Large intestine (tissue), 3 donors: ENCODE measurements at regions not wholly inside any gene's neighbourhood (a gene's known extent, or its start where the extent isn't known, plus 50 kb on each side); places are given as distances from the start of the nearest gene placed in this dataset.

Experiments
- DNase-seq, 2 donors: peaks; one replicate each; pipeline versions ENCODE4 v3.0.0 to v3.0.0-alpha.2; 2013
- H3K27ac ChIP-seq: one replicate; pipeline ENCODE4 v1.5.1; 2013; ENCODE audit warnings: low read length
- H3K27me3 ChIP-seq: 2 replicates; pipeline ENCODE4 v1.6.1; 2013; ENCODE audit warnings: low read length; ENCODE audit not compliant: control insufficient read depth, insufficient read depth
- H3K36me3 ChIP-seq: 2 replicates; pipeline ENCODE4 v1.6.1; 2013; ENCODE audit warnings: low read length; ENCODE audit not compliant: control insufficient read depth, insufficient read depth
- H3K4me1 ChIP-seq: one replicate; pipeline ENCODE4 v1.6.1; 2013; ENCODE audit warnings: low read length; ENCODE audit not compliant: control insufficient read depth, insufficient read depth
- H3K4me3 ChIP-seq: one replicate; pipeline ENCODE4 v1.5.1; 2013; ENCODE audit warnings: low read length
- H3K9me3 ChIP-seq: one replicate; pipeline ENCODE4 v1.6.1; 2013; ENCODE audit warnings: mild to moderate bottlenecking, low read depth, low read length, moderate library complexity; ENCODE audit not compliant: control insufficient read depth
- WGBS: methylation state at CpG from one replicate; pipeline ENCODE4 v1.1.5; 2013; ENCODE audit warnings: low lambda C conversion rate; ENCODE audit not compliant: insufficient coverage; 5-methylcytosine and 5-hydroxymethylcytosine counted together

DNA sequence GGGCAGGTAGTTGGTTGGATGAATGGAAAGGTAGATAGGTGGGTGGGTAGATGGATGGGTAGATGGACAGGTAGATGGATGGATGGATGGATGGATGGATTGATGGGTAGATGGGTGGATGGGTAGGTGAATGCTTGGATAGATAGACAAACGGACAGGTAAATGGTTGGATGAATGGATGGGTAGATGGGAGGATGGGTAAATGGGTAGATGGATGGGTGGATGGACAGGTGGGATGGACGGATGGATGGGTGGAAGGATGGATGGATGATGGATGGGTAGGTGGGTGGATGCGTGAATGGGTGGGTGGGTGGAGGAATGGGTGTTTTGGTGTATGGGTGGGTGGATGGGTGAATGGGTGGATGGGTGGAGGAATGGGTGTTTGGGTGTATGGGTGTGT lies 50.1 kb upstream of the ASAP2 start:
- Histone ChIP-seq H3K4me1 (no peaks in the 10 kb centered on the region), H3K27ac (no peak overlapping the region), H3K4me3 (no peak overlapping the region), H3K9me3 (peaks cover 3% of the 10 kb centered on the region), H3K36me3 (no peaks in the 10 kb centered on the region), H3K27me3 (peaks cover 2% of the 10 kb centered on the region)
- WGBS = 100% methylated on average over 1 of the region's 3 CpGs
- no peak for DNase-seq

GRCh38 chr2:9154061-9154460 lies 52.6 kb upstream of the ASAP2 start:
- Histone ChIP-seq H3K4me1 (no peaks in the 10 kb centered on the region), H3K36me3 (no peaks in the 10 kb centered on the region), H3K9me3 (peaks cover 3% of the 10 kb centered on the region), H3K27ac (no peak overlapping the region), H3K27me3 (peaks cover 2% of the 10 kb centered on the region), H3K4me3 (no peak overlapping the region)
- DNase-seq = no peak
- WGBS = no CpG with 5 or more reads among the region's 2 CpGs

DNA sequence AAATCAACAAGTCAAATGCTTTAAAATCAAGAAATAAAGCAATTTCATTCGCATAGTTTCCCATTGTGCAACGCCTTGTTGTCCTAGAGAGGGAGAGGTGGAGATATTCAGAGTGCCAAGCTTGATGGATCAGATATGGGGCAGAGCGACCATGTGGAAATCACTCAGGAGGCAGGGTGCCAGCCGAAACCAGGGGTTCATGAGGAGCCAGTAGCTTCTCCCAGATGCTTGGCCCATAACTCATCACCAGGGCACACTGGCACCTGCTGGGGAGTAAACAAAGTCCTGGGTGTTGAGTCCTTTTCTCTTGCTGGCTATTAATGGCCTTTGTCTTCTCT lies 53.0 kb upstream of the ASAP2 start:
- H3K36me3 ChIP-seq = no peaks in the 10 kb centered on the region
- peaks cover 2% of the 10 kb centered on the region for H3K27me3 ChIP-seq
- H3K9me3 ChIP-seq = peaks cover 3% of the 10 kb centered on the region
- H3K4me3 ChIP-seq = no peak overlapping the region
- WGBS = no CpG with 5 or more reads among the region's 4 CpGs
- no peaks in the 10 kb centered on the region for H3K4me1 ChIP-seq
- DNase-seq = no peak
- H3K27ac ChIP-seq = no peak overlapping the region

DNA sequence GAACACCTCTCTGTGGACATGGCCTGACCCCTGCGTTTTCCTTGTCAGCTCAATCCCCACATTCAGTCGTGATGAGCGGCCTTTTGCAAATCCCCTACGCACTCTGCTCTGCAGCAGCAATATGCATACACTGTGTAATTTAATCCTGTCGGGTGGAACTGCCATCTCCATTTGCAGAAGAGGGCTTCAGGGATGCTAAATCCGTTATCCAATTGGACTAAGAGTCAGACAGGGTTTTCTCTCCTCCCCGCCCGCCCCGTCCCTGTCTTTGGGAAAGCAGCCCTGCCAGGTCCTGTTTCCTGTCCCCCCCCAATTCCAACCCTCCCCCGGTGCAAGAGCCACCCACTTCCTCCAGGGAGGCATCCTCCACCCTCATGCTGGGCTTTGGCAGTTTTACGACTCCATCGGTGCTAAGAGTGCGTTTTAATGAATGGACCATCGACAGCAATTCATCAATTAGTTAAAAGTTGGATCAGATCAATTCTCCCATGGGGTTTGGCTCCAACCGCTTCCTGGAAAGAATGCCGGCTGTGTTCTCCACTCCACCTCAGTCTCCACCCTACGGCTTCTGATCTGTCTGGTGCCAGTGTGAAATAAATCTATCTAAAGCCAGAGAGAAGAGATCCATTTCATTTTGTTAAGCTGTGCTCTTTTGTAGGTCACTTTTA lies 53.5 kb upstream of the ASAP2 start:
- DNase-seq = no peak
- no peaks in the 10 kb centered on the region for H3K4me1 ChIP-seq
- no peak overlapping the region for H3K4me3 ChIP-seq
- H3K27me3 ChIP-seq = peaks cover 2% of the 10 kb centered on the region
- no peak overlapping the region for H3K27ac ChIP-seq
- H3K36me3 ChIP-seq = no peaks in the 10 kb centered on the region
- 40% methylated on average over 1 of the region's 17 CpGs for WGBS
- H3K9me3 ChIP-seq = peaks cover 3% of the 10 kb centered on the region

DNA sequence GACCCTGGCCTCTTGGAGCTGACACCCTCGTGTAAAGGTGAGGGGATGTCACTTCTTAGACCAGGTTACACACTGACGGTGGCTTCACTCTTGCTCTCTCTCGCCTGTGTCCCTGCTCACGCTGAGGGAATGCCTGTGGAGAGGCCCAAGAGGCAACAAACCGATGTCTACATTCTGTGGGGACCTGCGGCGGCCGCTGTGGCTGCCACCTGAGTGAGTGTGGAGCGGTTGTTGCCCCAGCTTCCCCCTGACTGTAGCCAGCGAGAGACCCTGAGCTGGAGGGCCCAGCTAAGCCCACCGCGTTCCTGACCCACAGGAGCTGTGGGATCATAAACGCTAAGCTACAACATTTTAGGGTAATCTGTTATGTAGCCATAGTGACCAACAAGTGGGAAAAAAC lies 55.7 kb upstream of the ASAP2 start:
- peaks cover 2% of the 10 kb centered on the region for H3K27me3 ChIP-seq
- no peak overlapping the region for H3K27ac ChIP-seq
- no peaks in the 10 kb centered on the region for H3K36me3 ChIP-seq
- no peaks in the 10 kb centered on the region for H3K9me3 ChIP-seq
- WGBS = no CpG with 5 or more reads among the region's 13 CpGs
- DNase-seq = no peak
- H3K4me1 ChIP-seq = no peaks in the 10 kb centered on the region
- no peak overlapping the region for H3K4me3 ChIP-seq

- DNase-seq = no peak
- H3K27me3 ChIP-seq = peaks cover 2% of the 10 kb centered on the region
- H3K36me3 ChIP-seq = no peaks in the 10 kb centered on the region
- H3K9me3 ChIP-seq = no peaks in the 10 kb centered on the region
- WGBS = no CpG with 5 or more reads among the region's 7 CpGs
- no peak overlapping the region for H3K4me3 ChIP-seq
- no peaks in the 10 kb centered on the region for H3K4me1 ChIP-seq
- H3K27ac ChIP-seq = no peak overlapping the region
Measured at GRCh38 chr2:9150568-9150900, 56.1 kb upstream of the ASAP2 start.

DNA sequence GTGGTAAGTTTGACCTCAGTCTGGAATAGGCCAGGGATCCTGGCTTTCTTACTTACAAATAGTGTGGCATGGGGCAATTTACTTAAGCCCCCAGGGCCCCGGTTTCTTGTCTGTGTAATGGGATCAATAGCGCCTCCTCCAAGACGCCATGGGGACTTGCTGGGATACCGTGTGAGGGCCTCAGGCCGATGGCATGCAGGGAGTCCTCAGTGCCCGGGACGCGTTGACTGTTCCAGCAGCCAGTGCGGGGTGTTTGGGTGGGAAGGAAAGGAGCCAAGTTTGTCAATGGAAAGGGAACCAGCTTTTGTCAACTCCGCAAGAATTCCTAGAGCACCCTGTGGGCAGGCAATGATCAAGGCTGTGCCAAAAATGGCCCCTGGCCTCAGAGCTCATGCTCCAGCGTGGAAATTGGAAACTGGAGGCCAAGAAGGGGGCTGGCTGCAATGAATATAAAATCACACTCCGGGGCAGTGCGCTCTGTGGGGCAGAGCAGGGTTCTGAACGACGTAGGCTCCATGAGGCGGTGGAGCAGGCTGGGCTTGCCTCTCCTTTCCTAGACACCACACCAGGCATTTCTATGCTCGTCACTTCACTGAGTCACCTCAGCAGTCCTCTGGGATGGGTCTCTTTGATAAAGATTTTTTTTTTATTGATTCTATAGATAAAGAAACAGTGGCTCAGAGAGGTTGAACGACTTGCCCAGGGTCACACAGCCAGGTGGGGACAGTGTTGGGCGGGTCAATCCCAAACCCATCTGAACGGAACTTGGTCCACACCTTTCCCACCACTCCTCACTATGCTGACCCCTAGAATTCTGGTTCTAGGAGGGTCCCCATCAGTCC lies 56.7 kb upstream of the ASAP2 start:
- no peaks in the 10 kb centered on the region for H3K36me3 ChIP-seq
- H3K27me3 ChIP-seq = peaks cover 2% of the 10 kb centered on the region
- DNase-seq = no peak
- H3K9me3 ChIP-seq = no peaks in the 10 kb centered on the region
- H3K4me1 ChIP-seq = no peaks in the 10 kb centered on the region
- H3K27ac ChIP-seq = no peak overlapping the region
- no peak overlapping the region for H3K4me3 ChIP-seq
- 100% methylated on average over 1 of the region's 20 CpGs for WGBS

- H3K9me3 ChIP-seq = no peaks in the 10 kb centered on the region
- H3K36me3 ChIP-seq = no peaks in the 10 kb centered on the region
- DNase-seq = no peak
- no peak overlapping the region for H3K27ac ChIP-seq
- no CpG with 5 or more reads among the region's 5 CpGs for WGBS
- no peak overlapping the region for H3K4me3 ChIP-seq
- peaks cover 2% of the 10 kb centered on the region for H3K27me3 ChIP-seq
- H3K4me1 ChIP-seq = no peaks in the 10 kb centered on the region
Measured at GRCh38 chr2:9149388-9149660, 57.3 kb upstream of the ASAP2 start.

- 96% methylated on average over 3 of the region's 6 CpGs for WGBS
- peaks cover 10% of the 10 kb centered on the region for H3K4me1 ChIP-seq
- H3K36me3 ChIP-seq = no peaks in the 10 kb centered on the region
- no peak overlapping the region for H3K4me3 ChIP-seq
- no peaks in the 10 kb centered on the region for H3K9me3 ChIP-seq
- H3K27ac ChIP-seq = no peak overlapping the region
- H3K27me3 ChIP-seq = peaks cover 5% of the 10 kb centered on the region
- DNase-seq = no peak
Measured at GRCh38 chr2:9146646-9147045, 60.0 kb upstream of the ASAP2 start.

- Histone ChIP-seq H3K36me3 (no peaks in the 10 kb centered on the region), H3K9me3 (no peaks in the 10 kb centered on the region), H3K4me1 (peaks cover 10% of the 10 kb centered on the region), H3K4me3 (no peak overlapping the region), H3K27ac (no peak overlapping the region), H3K27me3 (peaks cover 5% of the 10 kb centered on the region)
- WGBS = 80% methylated on average over 1 of the region's 28 CpGs
- DNase-seq = no peak
Measured at GRCh38 chr2:9145752-9146430, 60.7 kb upstream of the ASAP2 start.
